GM19351 (cell line): ENCODE measurements at regions not wholly inside any gene's neighbourhood (a gene's known extent, or its start where the extent isn't known, plus 50 kb on each side); places are given as distances from the start of the nearest gene placed in this dataset.
A peak's percentile ranks its signal among the peaks of the same experiment; 100 is the strongest.

Source experiments
- ATAC-seq: cut with Tn5 transposase; IDR thresholded peaks from one replicate; pipeline ENCODE4 v1.9.1; 2021; ENCODE audit warnings: mild to moderate bottlenecking, moderate library complexity; ENCODE audit not compliant: unreplicated experiment

DNA sequence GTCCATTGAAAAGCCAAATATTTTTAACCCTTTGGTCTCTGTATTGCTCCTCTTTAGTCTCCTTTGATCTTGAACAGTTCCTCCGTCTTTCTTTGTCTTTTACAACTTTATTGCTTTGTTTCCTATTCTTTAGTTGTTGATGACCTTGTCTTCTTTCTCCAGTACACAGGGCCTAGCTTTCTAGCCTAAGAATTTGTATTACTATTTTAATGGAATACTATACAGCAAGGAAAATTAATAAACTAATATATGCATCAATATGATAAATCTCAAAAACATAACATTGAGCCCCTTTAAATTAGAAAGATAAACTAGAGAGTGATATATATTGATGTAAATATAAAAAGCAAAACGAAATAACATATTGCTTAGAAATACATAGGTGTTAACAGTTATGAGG is 88.7 kb downstream of the NR1D2 start:
- ATAC-seq: no peak

DNA sequence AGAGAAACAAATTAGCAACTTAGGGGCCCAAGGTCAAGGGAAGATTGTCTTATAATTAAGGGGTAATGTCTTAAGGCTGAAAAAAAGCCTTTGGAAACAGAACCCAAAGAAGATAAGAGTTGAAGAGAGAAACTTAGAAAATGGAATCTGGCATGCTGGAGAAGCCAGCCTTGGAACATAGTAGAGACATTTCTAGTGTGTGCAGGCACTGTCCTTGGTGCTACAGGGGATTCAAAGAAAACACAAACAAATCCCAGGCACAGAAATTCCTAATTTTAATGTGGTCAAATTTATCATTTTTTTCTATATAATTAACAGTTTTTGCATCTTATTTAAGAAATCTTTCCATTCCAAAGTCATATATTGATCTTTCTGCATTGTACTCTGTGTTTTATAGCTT is 89.4 kb downstream of the NR1D2 start:
- no peak for ATAC-seq

DNA sequence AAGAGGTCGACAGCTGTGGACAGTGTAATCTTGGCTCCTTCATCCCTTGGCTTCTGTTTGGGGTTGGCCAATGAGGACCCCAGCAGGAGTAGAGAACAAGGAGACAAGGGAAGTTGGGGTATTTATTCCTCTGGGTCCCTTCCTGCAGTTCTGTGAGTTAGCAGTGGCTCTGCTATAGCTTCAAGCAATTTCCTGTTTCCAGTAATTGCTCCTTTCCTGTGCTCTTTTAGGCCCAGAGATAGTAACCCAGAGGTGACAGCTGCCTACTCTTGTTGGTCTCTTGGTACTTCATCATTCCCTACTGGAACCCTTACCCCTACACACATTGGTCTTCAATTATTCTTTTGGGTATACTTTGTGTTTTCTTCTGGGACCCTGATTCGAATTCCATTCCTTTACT is 92.9 kb downstream of the NR1D2 start:
- ATAC-seq: no peak

DNA sequence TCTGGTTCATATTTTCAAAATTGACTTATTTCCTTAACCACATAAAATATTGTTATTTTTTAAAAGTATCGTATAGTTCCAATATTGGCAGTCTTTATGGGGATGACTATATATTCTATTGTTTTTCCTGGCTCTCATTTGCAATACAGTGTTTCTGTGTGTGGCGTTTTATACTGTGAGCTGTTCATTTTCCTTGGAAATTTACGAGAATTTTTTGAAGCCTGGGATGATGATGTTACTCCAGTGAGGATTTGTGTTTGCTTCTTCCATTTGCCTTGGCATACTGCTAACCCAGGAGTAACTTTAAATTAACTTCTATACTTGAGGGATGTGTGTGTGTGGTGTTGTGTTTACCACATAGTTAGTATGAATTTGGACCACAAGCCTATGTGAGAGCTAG is 95.2 kb downstream of the NR1D2 start:
- ATAC-seq: no peak

DNA sequence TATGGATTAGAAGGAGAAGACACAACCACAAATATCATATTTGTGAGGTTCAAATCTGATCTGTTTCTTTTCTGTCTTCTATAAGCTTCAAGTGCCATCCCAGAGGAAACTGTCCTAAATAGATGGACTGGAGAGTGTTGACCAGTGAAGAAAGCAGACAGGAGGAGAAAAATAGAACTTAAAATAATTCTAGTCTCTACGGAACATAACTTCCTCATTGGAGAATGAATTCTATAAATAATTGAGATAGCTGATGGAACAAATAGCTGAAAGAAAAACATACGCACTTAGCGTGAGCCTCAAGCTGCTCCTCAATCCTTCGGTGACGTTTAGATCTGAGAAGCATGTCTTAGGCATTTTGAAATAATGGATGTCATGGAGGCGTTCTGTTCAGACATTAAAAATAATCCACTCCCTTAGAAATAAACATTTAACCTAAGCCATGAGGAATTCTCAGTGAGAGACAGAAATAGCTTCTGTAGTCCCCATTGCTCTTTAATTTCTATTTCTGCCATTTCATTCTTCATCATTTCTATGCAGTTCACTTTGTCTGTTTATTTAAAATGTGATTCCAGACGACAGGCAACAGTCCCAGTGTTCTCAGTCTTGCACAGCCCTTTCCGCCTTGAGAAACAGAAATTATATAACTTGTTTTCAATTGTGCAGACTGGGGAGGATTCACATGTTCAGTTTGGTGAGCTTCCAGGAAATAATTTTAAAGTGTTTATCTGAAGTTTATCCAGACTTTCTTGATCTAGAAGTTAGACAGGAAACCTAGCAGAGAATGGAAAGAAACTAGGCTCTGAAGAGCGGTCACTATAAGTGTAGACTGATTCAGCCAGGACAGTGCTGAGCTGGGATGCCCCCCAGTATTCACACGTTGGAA is 97.3 kb downstream of the NR1D2 start:
- no peak for ATAC-seq

DNA sequence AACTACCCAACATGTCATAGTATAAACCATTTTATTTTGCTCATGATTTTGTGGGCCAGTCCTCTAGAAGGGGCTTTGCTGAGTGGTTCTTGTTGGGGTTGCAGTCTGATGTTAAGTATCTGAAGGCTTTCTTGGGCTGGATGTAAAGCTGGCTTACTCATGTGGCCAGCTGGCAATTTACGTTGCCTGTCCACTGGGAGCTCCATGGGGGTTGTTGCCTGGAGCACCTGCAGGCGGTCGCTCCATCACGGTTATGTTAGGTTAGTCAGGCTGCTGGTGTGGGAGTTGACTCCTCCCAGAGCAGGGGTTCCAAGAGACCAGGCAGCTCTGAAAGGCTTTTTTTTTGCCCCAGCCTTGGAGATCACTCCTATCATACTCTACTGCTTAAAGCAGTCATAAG is 98.1 kb downstream of the NR1D2 start:
- no peak for ATAC-seq

DNA sequence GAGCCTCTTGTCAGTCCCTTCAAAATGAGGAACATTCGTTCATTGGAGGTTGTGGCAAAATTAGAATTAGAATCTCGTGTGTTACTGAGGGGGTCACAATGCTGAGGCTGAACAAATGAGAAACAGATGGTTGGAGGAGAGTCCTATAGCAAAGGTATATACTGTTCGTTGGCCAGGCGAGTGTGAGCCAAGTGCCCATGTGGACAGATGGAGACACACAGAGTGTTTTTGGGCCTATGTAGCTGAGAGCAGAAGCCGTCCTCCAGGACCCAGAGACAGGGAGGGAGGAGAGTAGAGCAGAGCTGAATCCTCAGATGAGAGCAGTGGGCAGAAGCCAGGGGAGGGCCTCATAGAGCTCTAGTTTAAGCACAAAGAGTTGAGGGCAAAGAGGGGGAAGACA is 98.9 kb downstream of the NR1D2 start:
- no peak for ATAC-seq

DNA sequence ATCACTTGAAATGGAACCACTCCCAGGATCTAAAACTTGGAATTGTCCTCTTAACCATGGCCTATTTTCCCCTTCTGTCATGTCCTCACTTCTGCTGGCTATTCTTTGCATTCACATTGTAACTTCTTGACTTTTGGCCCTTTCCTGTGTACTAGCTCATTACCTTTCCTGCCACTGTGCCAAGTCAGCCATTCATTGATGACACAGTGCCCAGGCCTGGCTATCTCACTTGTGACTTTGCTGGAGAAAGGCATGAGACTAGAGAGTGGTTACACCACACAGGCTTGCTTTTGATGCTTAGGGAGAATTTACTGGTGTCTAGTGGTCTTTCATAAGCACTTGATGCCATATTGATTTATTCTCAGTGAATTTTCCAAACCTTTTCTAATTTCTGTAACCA is 101.1 kb downstream of the NR1D2 start:
- ATAC-seq: no peak

DNA sequence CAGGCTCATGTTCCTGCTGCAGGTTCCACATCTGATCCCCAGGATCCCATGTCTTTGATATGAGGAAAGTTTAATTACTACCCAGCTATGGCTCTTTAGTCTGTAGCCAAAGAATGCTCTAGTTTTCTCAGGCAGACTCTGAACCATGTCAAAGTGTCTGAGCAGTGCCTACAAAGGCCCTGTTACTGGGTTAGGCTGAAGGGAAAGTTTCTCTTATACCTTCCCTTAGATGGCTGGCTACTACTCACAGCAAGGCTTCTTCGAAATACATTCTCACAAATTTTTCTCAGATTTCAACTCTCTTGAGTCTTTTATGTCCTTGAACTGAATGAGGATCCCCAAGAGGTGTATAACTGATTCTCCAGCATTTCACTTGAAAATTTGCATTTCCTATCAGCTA is 102.4 kb downstream of the NR1D2 start:
- peak; percentile 36 for ATAC-seq

DNA sequence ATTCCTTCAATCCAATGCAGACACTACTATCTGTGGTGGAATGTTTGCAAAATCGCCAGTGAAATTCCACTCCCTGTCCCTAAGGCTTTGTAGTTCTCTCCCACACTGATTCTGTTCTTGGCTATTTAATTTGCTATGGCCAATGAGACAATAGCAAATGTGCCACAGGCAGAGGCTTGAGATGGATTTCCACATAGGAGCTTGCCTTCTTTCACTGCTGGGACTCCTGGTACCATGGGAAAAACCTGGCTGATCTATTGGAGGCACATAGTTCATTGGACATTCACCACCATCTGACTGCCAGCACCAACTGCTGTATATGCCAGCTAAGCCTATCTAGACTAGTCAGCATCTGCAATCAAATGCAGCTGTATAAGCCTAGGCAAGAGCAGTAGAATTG is 103.8 kb downstream of the NR1D2 start:
- ATAC-seq: no peak

DNA sequence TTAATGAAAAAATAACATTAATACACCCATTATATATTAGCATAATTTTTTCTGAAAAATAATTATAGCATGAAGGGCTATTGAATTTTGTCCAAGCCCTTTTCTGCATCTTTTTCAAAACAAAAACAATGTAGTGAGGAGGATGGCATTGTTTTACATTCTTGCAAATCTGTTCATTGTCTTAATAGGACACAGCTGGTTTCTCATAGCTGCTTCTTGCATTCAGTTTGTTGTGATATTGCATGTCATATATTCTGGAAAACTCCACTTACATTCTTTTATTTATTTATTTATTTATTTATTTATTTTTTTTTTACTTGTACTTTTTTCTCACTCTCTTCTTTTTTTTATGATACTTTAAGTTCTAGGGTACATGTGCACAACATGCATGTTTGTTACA is 107.4 kb downstream of the NR1D2 start:
- ATAC-seq: no peak

DNA sequence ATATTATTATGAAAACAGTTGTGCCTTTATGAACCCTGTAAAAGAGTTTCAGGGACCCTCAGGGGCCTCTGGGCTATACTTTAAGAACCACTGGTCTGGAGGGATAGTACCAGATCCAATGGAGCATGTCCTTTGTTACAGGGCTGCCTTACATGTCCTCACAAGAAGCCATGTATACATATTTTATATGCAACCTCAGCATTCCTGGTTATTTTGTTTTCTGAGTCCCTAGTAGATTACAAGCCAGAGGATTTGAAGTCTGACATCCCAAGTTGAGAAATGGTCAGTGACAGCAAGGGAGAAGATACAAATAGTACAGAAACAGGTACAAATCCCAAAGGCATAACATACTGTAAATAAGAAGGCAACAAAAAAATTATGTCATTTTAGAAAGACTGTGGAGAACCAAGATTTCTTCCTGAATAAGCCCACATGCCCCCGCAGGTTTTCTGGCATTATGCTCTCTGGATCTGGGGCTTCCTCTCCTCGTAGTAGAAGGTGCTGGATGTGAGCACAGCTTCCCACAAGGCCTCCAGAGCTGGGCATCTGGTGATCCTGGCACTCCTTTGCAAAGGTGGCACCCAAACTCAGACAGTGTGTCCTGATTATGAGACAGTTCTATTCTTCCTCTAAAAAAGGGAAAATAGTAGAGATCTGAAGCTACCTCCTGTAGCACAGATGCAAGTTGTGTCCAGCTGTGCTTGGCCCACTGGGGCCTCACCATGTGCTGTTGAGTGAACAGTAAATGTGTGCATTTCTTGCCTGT is 114.0 kb downstream of the NR1D2 start:
- no peak for ATAC-seq

DNA sequence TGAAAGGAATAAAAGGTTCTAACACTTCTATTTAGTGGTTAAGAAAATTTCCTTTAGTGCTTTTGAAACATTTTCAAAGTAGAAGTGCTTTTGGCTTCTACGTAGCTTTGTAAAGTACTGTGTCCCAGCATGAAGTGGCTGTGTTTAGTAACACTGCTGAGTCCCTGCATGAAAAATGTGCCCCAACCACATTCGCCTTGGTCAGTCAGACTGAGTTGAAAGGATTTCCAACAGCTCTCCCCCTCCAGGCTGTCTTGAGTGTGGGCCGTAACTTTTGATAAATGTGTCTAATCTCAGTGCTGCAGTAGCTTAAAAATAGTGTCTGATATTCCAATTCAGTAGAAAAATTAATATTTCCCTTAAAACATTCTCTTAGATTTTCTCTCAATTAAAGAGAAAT is 115.0 kb downstream of the NR1D2 start:
- no peak for ATAC-seq

DNA sequence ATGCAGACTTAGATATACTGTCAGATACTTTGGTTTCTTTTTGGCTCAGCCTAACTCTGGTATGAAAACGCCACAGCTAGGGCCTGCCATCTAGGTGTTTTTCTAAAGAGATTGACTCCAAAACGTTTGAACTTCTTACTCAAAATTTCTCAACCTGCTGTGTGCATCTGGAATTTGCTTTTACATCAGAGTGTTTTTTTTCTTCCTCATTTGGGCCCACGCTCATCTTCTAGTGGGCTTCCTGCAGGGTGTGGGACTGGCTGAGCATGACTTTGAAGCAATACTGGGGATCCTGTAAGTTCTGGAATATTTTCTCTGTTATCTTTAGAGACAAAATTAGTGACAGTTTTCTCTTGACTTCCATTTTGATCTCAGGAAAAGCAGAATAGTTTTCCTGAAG is 117.8 kb downstream of the NR1D2 start:
- no peak for ATAC-seq
